Mammary epithelial cell (primary cell): ENCODE measurements at regions not wholly inside any gene's neighbourhood (a gene's known extent, or its start where the extent isn't known, plus 50 kb on each side); places are given as distances from the start of the nearest gene placed in this dataset.

Source experiments
- CTCF ChIP-seq, 2 donors: IDR thresholded peaks in 1 of 2; conservative IDR thresholded peaks in 1 of 2; 2 replicates each; pipeline ENCODE4 v1.5.1; 2011 to 2012; ENCODE audit warnings: inconsistent platforms in 2 of 2, low read length in 2 of 2, mild to moderate bottlenecking in 2 of 2, control low read depth in 1 of 2, low read depth in 1 of 2; ENCODE audit not compliant: insufficient read depth in 1 of 2; ENCODE audit errors: extremely low read depth in 1 of 2
- EZH2 ChIP-seq: IDR thresholded peaks from 2 replicates; pipeline ENCODE4 v1.6.1; 2012; ENCODE audit warnings: low read length, inconsistent platforms, borderline replicate concordance

GRCh38 chr22:27499121-27499520 lies 302.4 kb downstream of the MN1 start:
- TF ChIP-seq CTCF (conservative IDR thresholded peaks at IDR 0.05 in 1 of 2, IDR thresholded peaks at IDR 0.05 in 1 of 2; ENCODE audit: extremely low read depth in 1 of 2, insufficient read depth in 1 of 2, low read depth in 1 of 2, low read length in 2 of 2) (no peak), EZH2 (no peak)
